Vagina (tissue), 2 donors: ENCODE measurements at regions not wholly inside any gene's neighbourhood (a gene's known extent, or its start where the extent isn't known, plus 50 kb on each side); places are given as distances from the start of the nearest gene placed in this dataset.

Experiments used
- DNase-seq, 2 donors: peaks; one replicate each; pipeline ENCODE4 v3.0.0-alpha.2; 2017; ENCODE audit errors: extremely low spot score in 2 of 2
- H3K27ac ChIP-seq: fragments of 200-600 bp; sonication (generic); one replicate; pipeline ENCODE4 v1.5.1; 2019
- H3K27me3 ChIP-seq: fragments of 200-600 bp; sonication (generic); one replicate; pipeline ENCODE4 v1.5.1; 2019
- H3K36me3 ChIP-seq, 2 donors: fragments of 200-600 bp; sonication (generic); one replicate each; pipeline ENCODE4 v1.5.1; 2017 to 2019
- H3K4me1 ChIP-seq: fragments of 200-600 bp; sonication (generic); one replicate; pipeline ENCODE4 v1.5.1; 2019
- H3K4me3 ChIP-seq, 2 donors: fragments of 200-600 bp; sonication (generic); 1 replicate in 1 of 2; 2 replicates in 1 of 2; pipeline ENCODE4 v1.5.1; 2016 to 2019
- H3K9me3 ChIP-seq: fragments of 200-600 bp; sonication (generic); one replicate; pipeline ENCODE4 v1.5.1; 2019
- CTCF ChIP-seq, 3 experiments: fragments of 450-650 bp in 2 of 3; fragments of 200-600 bp in 1 of 3; sonication (generic) in 1 of 3; IDR thresholded peaks; one replicate each; pipeline ENCODE4 v1.5.1; 2017 to 2019; ENCODE audit warnings: antibody characterized with exemption in 3 of 3, mild to moderate bottlenecking in 2 of 3, moderate library complexity in 2 of 3
- POLR2A ChIP-seq, 2 donors: fragments of 450-650 bp; IDR thresholded peaks; one replicate each; pipeline ENCODE4 v1.6.1; 2017; ENCODE audit warnings: antibody characterized with exemption in 2 of 2, mild to moderate bottlenecking in 2 of 2, moderate library complexity in 2 of 2
- POLR2AphosphoS5 ChIP-seq, 2 donors: sonication (generic); formaldehyde crosslinking; IDR thresholded peaks; one replicate each; pipeline ENCODE4 v1.9.0; 2017; ENCODE audit warnings: antibody characterized with exemption in 2 of 2, mild to moderate bottlenecking in 2 of 2, low read depth in 1 of 2; ENCODE audit not compliant: insufficient read depth in 1 of 2
- intact Hi-C: fragments of 100-400 bp; cut with DNase I; formaldehyde crosslinking; loops from one replicate; pipeline ENCODE4 v1.15.1; 2023

- no peak for TF ChIP-seq POLR2A (IDR thresholded peaks at IDR 0.05)
- no peak overlapping the region for H3K4me3 ChIP-seq
- H3K9me3 ChIP-seq, result no peaks in the 10 kb centered on the region
- no peak for DNase-seq
- no peaks in the 10 kb centered on the region for H3K4me1 ChIP-seq
- H3K36me3 ChIP-seq, result no peaks in the 10 kb centered on the region
- H3K27ac ChIP-seq, result no peak overlapping the region
- intact Hi-C loops, result no loop called here
- no peaks in the 10 kb centered on the region for H3K27me3 ChIP-seq
Observed at GRCh38 chr4:18954538-18954937, 933.0 kb upstream of the LCORL start.

DNA sequence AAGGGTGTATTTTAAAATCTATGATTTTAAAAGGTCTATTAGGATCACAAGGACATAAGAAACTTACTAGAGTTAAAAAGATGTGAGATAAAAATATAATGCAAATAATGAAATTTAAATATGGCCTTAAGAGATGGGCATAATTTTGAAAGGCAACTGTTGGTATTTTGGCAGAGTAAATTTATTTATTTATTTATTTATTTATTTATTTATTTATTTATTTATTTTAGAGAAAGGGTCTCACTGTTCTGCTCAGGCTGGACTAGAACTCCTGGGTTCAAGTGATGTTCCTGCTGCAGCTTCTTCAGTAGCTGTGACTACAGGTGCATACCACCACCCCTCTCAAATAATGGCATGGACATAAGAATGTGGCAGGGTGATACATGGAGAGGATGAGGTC, 932.1 kb upstream of the LCORL start:
- TF ChIP-seq POLR2AphosphoS5 (IDR thresholded peaks at IDR 0.05; ENCODE audit: insufficient read depth in 1 of 2, low read depth in 1 of 2) (no peak), POLR2A (IDR thresholded peaks at IDR 0.05) (no peak)
- no peak overlapping the region for H3K4me3 ChIP-seq
- H3K9me3 ChIP-seq, result no peaks in the 10 kb centered on the region
- H3K27me3 ChIP-seq, result no peaks in the 10 kb centered on the region
- intact Hi-C loops, result no loop called here
- no peak for DNase-seq
- H3K27ac ChIP-seq, result no peak overlapping the region
- no peaks in the 10 kb centered on the region for H3K36me3 ChIP-seq
- H3K4me1 ChIP-seq, result no peaks in the 10 kb centered on the region

- no peak for DNase-seq
- Histone ChIP-seq H3K9me3 (no peaks in the 10 kb centered on the region), H3K27ac (no peak overlapping the region), H3K36me3 (no peaks in the 10 kb centered on the region), H3K4me1 (no peaks in the 10 kb centered on the region), H3K27me3 (no peaks in the 10 kb centered on the region), H3K4me3 (no peak overlapping the region)
- TF ChIP-seq CTCF (IDR thresholded peaks at IDR 0.05), result no peak
- no peak for TF ChIP-seq POLR2A (IDR thresholded peaks at IDR 0.05)
- no peak for TF ChIP-seq POLR2AphosphoS5 (IDR thresholded peaks at IDR 0.05; ENCODE audit: insufficient read depth in 1 of 2, low read depth in 1 of 2)
- intact Hi-C loops, result no loop called here
Observed at GRCh38 chr4:18945464-18945863, 923.9 kb upstream of the LCORL start.

DNA sequence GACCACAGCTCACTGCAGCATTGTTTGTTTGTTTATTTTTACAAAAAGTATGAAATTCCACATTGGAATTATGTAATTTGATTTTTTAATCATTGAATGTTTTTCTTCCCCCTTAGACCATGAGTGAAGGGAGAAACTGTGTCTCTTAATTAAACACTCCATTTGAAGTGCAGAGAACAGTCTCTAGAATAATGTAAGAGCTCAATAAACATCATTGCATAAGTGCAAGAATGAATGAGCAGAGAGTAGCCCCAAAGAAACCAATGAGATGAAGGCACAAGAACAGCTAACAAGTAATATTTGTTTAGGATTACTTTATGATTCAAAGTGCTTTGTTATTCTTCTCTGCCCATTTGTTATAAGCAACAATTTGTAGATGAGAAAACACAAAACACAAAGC, 921.3 kb upstream of the LCORL start:
- Histone ChIP-seq H3K9me3 (no peaks in the 10 kb centered on the region), H3K36me3 (no peaks in the 10 kb centered on the region), H3K4me1 (no peaks in the 10 kb centered on the region), H3K4me3 (no peak overlapping the region), H3K27ac (no peak overlapping the region), H3K27me3 (no peaks in the 10 kb centered on the region)
- intact Hi-C loops, result no loop called here
- DNase-seq, result no peak
- TF ChIP-seq POLR2A (IDR thresholded peaks at IDR 0.05), result no peak
- no peak for TF ChIP-seq POLR2AphosphoS5 (IDR thresholded peaks at IDR 0.05; ENCODE audit: insufficient read depth in 1 of 2, low read depth in 1 of 2)
- TF ChIP-seq CTCF (IDR thresholded peaks at IDR 0.05), result no peak

DNA sequence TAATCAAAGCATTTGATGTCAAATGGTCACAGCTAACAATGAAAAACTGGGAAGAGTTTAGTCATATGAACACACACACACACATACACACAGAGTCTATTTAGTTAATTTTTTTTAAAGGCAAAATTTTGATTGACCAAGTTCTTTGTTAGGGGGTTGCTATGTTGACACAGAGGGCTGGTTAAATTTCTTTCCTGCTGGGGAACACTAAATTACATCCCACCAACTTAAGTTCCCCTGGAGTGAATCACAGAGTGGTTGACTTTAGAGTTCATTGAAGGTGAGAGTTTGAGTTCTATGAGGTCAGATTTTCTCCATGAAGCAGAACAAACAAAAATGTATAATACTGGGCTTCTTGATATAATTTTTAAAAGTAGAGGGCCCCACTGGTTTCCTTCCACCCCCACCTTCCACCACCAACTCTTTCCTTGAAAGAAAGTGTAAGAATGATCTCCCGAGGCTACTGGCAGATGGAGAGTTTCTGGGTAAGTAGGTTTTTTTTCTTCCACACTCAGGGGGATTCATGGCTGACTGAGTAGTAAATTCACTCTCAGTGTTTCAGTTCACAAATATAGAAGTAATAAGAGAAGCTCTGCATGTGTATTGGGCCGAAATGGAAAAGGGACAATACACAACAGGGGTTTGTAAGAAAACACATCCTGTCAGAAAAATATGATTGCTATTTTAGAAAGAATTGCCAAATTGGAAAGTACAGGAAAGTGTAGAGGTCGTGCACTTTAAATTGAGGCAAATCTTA, 917.0 kb upstream of the LCORL start:
- intact Hi-C loops, result no loop called here
- DNase-seq, result no peak
- Histone ChIP-seq H3K27me3 (no peaks in the 10 kb centered on the region), H3K27ac (no peak overlapping the region), H3K4me1 (no peaks in the 10 kb centered on the region), H3K9me3 (no peaks in the 10 kb centered on the region), H3K4me3 (no peak overlapping the region), H3K36me3 (no peaks in the 10 kb centered on the region)
- no peak for TF ChIP-seq CTCF (IDR thresholded peaks at IDR 0.05)
- no peak for TF ChIP-seq POLR2AphosphoS5 (IDR thresholded peaks at IDR 0.05; ENCODE audit: insufficient read depth in 1 of 2, low read depth in 1 of 2)
- no peak for TF ChIP-seq POLR2A (IDR thresholded peaks at IDR 0.05)

GRCh38 chr4:18937746-18938145, 916.2 kb upstream of the LCORL start:
- Histone ChIP-seq H3K4me1 (no peaks in the 10 kb centered on the region), H3K4me3 (no peak overlapping the region), H3K36me3 (no peaks in the 10 kb centered on the region), H3K9me3 (no peaks in the 10 kb centered on the region), H3K27me3 (no peaks in the 10 kb centered on the region), H3K27ac (no peak overlapping the region)
- intact Hi-C loops, result no loop called here
- TF ChIP-seq POLR2A (IDR thresholded peaks at IDR 0.05) (no peak), CTCF (IDR thresholded peaks at IDR 0.05) (no peak)
- DNase-seq, result no peak
